H1 (cell line): ENCODE measurements at regions not wholly inside any gene's neighbourhood (a gene's known extent, or its start where the extent isn't known, plus 50 kb on each side); places are given as distances from the start of the nearest gene placed in this dataset.

Source experiments
- E2F6 ChIP-seq: IDR thresholded peaks from 2 replicates; pipeline ENCODE4 v1.6.1; 2012; ENCODE audit warnings: inconsistent platforms
- GTF2F1 ChIP-seq: IDR thresholded peaks from 2 replicates; pipeline ENCODE4 v1.6.1; 2012; ENCODE audit warnings: low read depth, low read length, improper control_type of control experiment, borderline replicate concordance
- PHF8 ChIP-seq: fragments of 200-600 bp; sonication (generic); conservative IDR thresholded peaks from 2 replicates; pipeline ENCODE4 v1.7.1; 2012; ENCODE audit warnings: low read depth, mild to moderate bottlenecking, inconsistent platforms, low read length, moderate library complexity
- POLR2AphosphoS5 ChIP-seq: IDR thresholded peaks from 2 replicates; pipeline ENCODE4 v1.6.1; 2011; ENCODE audit warnings: low read depth, low read length
- SAP30 ChIP-seq: fragments of 300-600 bp; sonication (generic); IDR thresholded peaks from 2 replicates; pipeline ENCODE4 v1.7.1; 2012; ENCODE audit warnings: low read length, moderate library complexity, mild to moderate bottlenecking, inconsistent platforms; ENCODE audit not compliant: insufficient read depth, insufficient replicate concordance
- SIX5 ChIP-seq: IDR thresholded peaks from 2 replicates; pipeline ENCODE4 v1.6.1; 2011; ENCODE audit warnings: mild to moderate bottlenecking, low read depth, low read length
- SP4 ChIP-seq: IDR thresholded peaks from 2 replicates; pipeline ENCODE4 v1.6.1; 2012; ENCODE audit warnings: low read length, inconsistent platforms
- TBP ChIP-seq: IDR thresholded peaks from 2 replicates; pipeline ENCODE4 v1.6.1; 2011; ENCODE audit warnings: low read depth, low read length, improper control_type of control experiment
- TF ChIP-seq, protein P1 (sequence below): fragments of 300-600 bp; sonication (generic); IDR thresholded peaks from 2 replicates; pipeline ENCODE4 v1.7.1; 2012; ENCODE audit warnings: low read length, moderate library complexity, mild to moderate bottlenecking, inconsistent platforms; ENCODE audit not compliant: insufficient replicate concordance

- TF ChIP-seq, protein P1, sequence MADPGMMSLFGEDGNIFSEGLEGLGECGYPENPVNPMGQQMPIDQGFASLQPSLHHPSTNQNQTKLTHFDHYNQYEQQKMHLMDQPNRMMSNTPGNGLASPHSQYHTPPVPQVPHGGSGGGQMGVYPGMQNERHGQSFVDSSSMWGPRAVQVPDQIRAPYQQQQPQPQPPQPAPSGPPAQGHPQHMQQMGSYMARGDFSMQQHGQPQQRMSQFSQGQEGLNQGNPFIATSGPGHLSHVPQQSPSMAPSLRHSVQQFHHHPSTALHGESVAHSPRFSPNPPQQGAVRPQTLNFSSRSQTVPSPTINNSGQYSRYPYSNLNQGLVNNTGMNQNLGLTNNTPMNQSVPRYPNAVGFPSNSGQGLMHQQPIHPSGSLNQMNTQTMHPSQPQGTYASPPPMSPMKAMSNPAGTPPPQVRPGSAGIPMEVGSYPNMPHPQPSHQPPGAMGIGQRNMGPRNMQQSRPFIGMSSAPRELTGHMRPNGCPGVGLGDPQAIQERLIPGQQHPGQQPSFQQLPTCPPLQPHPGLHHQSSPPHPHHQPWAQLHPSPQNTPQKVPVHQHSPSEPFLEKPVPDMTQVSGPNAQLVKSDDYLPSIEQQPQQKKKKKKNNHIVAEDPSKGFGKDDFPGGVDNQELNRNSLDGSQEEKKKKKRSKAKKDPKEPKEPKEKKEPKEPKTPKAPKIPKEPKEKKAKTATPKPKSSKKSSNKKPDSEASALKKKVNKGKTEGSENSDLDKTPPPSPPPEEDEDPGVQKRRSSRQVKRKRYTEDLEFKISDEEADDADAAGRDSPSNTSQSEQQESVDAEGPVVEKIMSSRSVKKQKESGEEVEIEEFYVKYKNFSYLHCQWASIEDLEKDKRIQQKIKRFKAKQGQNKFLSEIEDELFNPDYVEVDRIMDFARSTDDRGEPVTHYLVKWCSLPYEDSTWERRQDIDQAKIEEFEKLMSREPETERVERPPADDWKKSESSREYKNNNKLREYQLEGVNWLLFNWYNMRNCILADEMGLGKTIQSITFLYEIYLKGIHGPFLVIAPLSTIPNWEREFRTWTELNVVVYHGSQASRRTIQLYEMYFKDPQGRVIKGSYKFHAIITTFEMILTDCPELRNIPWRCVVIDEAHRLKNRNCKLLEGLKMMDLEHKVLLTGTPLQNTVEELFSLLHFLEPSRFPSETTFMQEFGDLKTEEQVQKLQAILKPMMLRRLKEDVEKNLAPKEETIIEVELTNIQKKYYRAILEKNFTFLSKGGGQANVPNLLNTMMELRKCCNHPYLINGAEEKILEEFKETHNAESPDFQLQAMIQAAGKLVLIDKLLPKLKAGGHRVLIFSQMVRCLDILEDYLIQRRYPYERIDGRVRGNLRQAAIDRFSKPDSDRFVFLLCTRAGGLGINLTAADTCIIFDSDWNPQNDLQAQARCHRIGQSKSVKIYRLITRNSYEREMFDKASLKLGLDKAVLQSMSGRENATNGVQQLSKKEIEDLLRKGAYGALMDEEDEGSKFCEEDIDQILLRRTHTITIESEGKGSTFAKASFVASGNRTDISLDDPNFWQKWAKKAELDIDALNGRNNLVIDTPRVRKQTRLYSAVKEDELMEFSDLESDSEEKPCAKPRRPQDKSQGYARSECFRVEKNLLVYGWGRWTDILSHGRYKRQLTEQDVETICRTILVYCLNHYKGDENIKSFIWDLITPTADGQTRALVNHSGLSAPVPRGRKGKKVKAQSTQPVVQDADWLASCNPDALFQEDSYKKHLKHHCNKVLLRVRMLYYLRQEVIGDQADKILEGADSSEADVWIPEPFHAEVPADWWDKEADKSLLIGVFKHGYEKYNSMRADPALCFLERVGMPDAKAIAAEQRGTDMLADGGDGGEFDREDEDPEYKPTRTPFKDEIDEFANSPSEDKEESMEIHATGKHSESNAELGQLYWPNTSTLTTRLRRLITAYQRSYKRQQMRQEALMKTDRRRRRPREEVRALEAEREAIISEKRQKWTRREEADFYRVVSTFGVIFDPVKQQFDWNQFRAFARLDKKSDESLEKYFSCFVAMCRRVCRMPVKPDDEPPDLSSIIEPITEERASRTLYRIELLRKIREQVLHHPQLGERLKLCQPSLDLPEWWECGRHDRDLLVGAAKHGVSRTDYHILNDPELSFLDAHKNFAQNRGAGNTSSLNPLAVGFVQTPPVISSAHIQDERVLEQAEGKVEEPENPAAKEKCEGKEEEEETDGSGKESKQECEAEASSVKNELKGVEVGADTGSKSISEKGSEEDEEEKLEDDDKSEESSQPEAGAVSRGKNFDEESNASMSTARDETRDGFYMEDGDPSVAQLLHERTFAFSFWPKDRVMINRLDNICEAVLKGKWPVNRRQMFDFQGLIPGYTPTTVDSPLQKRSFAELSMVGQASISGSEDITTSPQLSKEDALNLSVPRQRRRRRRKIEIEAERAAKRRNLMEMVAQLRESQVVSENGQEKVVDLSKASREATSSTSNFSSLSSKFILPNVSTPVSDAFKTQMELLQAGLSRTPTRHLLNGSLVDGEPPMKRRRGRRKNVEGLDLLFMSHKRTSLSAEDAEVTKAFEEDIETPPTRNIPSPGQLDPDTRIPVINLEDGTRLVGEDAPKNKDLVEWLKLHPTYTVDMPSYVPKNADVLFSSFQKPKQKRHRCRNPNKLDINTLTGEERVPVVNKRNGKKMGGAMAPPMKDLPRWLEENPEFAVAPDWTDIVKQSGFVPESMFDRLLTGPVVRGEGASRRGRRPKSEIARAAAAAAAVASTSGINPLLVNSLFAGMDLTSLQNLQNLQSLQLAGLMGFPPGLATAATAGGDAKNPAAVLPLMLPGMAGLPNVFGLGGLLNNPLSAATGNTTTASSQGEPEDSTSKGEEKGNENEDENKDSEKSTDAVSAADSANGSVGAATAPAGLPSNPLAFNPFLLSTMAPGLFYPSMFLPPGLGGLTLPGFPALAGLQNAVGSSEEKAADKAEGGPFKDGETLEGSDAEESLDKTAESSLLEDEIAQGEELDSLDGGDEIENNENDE: no peak
- no peak for TF ChIP-seq PHF8
- TF ChIP-seq SAP30: no peak
- TF ChIP-seq POLR2AphosphoS5: no peak
- TF ChIP-seq E2F6: no peak
- no peak for TF ChIP-seq TBP
- TF ChIP-seq SP4: no peak
- TF ChIP-seq SIX5: no peak
- TF ChIP-seq GTF2F1: no peak
Observed at GRCh38 chr3:101133652-101134051, 140.4 kb upstream of the ABI3BP start (continued).
